ENCODE measurements at regions not wholly inside any gene's neighbourhood (a gene's known extent, or its start where the extent isn't known, plus 50 kb on each side); places are given as distances from the start of the nearest gene placed in this dataset.

DNA sequence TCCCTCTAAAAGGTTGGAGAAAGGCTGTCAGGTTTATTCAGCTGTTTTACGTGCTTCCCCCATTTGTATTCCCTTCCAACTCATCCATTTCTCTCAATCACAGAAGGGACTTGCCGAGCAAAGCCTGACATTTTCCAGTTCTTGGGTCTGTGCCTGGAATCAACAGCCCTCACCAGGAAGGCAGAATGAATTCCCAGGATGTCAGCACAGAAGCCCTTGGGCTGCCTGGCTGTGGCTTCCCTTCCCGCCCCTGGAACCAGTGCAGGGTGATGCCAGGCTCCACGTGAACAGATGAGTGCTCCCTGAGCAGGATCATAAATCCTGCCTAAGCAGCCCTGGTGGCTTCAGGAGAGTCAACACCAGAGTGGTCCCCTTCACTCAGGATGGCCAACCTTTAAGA lies 86.1 kb upstream of the CD83 start:
- DNase-seq (ENCODE audit: insufficient read length, low spot score) (no peak), FAIRE-seq (no peak)

DNA sequence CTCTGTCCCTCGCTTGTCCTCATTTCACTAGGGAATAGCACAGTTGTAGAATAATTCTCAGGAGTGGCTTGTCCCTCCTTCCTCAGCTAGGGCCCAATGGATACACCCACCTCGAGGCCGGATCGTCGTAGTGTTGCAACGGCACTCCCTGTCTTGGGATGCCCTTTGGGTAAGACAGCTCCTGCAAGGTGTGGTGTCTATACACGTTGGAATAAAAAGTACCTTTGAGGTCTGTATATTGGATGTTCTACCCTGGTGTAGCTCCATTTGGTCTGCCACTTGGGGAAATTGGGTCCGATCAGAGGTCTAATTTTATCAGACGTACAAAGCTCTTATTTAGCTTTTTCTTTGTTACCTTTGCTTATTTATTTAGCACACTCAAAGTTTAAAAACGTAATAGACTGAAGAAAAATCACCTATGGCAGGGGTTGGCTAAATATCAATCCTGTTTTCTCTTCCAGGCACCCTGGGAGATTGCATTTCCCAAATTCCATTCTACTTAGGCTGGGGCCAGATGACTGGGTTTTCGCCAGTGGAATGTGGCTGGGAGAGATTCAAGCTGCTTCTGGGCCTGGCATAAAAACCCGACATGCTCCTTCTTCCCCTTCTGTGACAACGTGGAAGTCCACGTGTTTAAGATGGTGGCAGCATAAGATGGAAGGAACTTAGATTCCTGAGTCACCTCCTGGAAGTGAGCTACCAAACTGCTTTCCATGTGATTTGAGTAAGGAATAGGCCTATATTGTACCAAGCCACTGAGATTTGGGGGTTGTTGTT lies 82.3 kb upstream of the CD83 start:
- DNase-seq (ENCODE audit: insufficient read length, low spot score), result peak; percentile 67

DNA sequence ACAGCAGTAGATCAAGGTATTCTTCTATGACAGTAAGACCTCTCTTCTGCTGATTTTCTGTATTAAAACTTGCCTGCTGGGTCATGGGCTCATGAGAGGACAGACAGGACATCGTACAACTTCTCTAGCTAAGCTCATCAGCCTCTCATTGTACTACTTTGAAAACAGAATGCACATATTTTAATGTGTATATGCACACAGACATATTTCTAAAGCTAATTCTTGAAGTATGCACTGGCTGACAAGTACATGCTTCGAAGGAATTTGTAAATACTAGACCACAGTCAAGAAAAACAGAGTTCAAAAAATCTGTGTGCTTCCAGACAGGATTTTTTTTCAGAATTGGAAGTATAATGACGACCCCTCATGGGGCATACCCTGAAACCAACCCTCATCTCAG lies 81.7 kb upstream of the CD83 start:
- peak; percentile 42 for FAIRE-seq
- no peak for DNase-seq (ENCODE audit: insufficient read length, low spot score)

More for the DNA sequence above, 82.3 kb upstream of the CD83 start:
- FAIRE-seq, result peak; percentile 80

DNA sequence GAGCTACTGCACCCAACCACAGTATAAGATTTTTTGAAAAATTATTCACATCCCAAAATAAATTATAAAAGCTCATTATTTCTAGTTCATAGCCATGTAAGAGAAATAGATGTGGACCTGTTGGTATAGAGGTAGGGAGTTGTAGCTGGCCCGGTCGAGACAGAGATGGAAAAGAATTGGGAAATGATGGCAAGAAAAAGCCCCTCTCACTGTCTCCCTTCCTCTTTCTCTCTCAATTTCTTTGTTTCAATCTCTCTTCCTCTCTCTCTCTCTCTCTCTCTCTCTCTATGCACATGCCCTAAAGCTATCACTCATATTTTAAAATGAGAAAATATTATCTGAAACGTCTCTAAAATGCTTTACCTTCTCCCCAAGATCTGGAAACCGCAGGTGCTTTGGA lies 80.7 kb upstream of the CD83 start:
- FAIRE-seq, result no peak
- no peak for DNase-seq (ENCODE audit: insufficient read length, low spot score)

DNA sequence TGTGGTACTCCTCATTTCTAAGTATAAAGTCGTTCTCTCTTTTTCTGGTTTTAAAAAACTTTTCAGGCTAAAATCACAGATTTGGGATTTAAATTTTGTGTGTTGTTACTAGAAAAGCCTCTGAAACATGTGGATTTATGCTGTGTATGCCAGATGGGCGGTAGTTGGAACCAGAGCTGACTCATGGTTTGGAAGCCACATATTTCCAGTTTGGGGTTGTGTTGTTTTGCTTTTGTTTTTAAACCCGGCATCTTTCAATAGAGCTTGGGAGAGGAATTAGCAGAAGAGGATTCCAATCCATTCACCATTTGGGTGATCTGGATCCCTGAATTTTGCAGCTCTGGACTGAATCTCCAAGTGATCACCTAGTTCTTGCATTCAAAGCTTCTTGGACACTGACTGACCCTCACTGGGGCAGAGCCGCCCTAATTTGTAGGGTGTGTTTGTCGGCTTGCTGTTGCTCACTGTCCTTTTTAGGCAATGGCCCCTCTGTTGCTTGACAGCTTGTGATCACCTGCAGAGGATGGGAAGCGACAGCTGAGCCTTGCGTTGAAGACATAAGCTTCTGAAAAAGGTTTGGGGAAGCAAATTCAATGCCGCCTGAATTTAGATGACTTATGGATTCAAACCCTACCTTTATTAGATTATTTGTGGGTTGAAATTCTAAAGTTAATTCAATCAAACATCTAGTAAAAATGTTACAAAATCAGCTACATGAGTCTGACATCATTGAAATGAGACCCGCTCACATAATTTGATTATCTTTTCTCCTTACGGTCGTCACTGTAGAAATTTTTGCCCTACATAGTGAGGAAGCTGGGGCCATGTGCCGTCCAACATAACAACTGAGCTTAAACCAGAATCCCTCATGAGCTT lies 79.9 kb upstream of the CD83 start:
- FAIRE-seq (no peak), DNase-seq (ENCODE audit: insufficient read length, low spot score) (peak; percentile 39)

DNA sequence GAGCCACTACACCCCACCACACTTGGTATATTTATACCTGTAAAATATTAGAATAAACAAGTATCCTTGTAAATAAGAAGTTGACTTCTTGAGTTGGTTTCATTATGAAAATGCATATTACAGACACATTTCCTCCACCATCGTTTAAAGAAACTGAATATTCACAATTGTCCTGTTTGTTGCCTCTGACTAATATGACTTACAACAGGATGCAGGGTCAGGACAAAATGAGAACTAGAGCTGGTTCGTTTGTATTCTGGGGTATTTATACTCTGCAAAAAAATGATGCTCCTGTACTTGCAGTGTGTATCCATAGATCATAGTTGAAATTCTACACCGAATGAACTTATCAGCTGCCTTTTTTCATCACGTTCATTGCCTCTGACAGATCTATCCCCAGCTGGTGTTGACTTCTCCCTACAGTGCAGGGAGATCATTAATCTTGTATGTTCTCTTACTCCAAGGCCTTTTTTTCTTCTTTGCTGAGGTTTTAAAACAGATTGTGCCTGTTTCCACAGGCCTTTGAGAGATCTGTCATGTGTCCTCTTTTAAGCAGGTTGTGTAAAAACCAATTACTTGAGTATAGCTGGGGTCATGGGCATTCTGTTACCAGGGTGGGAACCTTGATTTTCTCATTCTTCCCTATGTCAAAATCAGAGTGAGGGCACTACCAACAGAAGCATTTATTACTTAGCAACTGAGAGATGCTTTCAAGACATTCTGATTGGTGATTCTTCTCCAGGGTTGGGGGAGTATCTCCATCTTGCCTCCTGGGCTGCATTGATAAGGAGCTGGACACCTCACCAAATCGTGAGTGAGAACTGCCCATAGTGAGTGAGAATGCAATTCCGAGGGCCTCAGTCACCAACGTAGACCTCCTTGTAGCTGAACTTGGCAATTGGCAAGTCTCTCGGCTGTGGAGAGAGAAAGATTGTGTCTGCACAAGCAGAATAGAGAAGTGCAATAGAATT lies 78.8 kb upstream of the CD83 start:
- FAIRE-seq (no peak), DNase-seq (ENCODE audit: insufficient read length, low spot score) (no peak)

DNA sequence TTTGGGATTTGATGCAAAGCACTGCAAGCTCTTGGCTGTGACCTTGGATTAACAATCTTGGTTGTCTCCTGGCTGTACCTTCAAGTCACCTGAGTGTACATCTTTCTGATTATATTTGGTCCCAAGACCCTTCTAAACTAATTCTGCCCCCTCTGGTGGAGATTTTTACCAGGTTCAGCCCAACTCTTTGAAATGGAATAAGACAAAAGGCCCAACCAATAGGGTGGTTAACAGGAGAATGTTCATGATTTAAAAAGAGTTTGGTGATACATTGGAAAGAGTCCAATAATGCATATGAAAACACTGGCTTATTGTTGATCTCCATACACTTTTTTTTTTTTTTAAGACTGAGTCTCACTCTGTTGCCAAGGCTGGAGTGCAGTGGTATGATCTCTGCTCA lies 77.5 kb upstream of the CD83 start:
- no peak for FAIRE-seq

DNA sequence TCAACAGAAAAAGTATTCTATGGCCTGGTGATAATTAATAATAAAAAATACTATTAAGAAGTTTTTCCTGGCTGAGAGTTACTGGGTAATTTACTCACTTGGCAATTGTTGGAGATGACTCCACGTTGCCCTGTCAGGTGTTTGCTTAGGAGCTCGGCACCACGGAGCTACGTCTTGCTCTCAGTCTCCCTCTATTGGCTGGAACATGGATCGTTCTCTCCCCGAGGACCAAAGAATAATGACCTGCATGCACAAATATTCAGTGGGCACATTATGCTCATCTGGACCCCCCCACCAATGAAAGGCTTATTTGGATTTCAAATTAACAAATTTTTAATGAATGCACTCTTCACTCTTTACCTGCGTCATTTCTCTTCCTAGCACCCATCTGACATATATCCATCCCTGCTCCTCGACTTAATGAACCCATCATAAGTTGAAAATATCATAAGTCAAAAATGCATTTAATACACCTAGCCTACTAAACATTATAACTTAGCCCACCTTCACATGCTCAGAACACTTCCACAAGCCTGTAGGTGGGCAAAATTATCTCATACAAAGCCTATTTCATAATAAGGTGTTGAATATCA lies 71.0 kb upstream of the CD83 start:
- DNase-seq (ENCODE audit: insufficient read length, low spot score) (peak; percentile 72), FAIRE-seq (no peak)

More for the DNA sequence above, 77.5 kb upstream of the CD83 start:
- DNase-seq (ENCODE audit: insufficient read length, low spot score), result no peak

DNA sequence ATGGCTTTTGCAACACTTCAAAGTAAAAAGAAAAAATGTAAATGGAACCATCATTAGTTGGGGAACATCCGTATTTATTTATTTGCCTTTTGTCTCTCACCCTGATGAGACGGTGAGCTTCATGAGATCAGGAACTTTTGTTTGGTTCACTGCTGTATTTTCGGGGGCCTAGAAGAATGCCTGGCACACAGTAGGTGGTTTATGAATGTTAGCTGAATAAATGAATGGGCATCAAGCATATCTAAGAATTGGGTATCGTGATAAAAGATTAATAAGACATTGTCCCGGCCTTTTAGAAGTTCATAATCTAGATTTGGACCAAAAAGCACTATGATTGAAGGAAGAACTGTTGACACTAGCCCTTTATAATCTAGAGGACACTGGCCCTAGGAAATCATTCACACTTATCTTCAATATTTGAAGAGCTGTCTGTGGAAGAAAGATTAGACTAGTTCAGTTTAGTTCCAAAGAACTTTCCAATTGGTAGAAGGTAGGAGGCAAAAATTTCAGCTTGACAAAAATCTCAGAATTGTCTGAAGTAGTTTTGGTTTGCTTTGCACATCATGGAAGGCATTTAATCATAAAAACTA lies 70.3 kb upstream of the CD83 start:
- DNase-seq (ENCODE audit: insufficient read length, low spot score) (no peak), FAIRE-seq (no peak)

DNA sequence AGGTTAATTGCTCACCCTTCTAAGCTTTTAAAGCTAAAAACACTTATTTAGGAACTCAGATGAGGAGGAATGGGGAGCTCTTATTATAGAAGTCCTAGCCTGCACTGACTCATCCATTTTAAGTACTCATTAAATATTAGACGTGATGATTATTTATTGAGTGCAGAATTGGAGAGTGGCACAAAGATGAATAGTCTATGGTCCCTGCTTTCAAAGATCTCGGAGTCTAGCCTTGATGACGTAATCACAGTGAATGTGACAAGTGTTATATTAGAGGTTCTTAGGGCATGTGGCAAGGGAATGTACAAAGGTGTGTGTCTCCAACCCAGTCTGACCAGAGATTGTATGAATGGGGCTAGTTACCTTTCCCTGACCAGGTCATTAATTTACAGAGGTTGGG lies 68.7 kb upstream of the CD83 start:
- FAIRE-seq (no peak), DNase-seq (ENCODE audit: insufficient read length, low spot score) (no peak)

DNA sequence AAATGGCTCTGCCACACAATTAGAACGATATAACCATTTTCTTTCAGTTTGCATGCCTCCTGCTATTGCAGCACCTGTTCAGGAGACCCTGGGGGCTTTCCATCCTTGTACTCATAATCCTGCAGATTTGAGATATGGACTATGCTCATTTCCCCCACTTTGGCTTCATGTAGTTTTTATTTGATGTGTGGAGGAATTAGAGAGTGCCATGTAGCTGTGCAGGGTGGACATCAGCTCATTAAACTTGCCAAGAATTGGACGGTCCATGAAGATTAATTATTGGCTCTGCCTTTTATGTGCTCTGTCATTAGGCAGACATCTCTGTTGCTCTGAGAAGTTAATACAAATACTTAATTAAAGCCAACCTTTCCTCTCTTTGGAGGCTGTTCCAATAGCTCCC lies 66.2 kb upstream of the CD83 start:
- FAIRE-seq (no peak), DNase-seq (ENCODE audit: insufficient read length, low spot score) (no peak)

DNA sequence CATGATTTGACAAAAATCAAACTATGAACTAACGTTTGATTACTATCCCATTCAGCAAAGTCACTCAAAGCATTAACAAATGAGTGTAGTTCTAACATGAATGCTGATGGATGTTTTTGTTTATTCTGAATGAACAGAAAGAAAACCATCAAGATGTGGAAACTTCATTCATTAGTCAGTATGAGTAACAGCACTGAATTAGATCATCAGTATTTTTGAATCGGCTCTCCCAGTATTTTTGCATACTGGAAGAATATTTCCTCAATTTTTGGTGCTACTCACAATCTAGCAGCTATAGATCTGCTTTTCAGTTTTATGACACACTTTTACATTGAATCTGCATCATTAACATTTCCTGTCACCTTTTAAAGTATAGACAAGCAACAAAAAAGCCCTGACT lies 63.8 kb upstream of the CD83 start:
- FAIRE-seq (no peak), DNase-seq (ENCODE audit: insufficient read length, low spot score) (no peak)

DNA sequence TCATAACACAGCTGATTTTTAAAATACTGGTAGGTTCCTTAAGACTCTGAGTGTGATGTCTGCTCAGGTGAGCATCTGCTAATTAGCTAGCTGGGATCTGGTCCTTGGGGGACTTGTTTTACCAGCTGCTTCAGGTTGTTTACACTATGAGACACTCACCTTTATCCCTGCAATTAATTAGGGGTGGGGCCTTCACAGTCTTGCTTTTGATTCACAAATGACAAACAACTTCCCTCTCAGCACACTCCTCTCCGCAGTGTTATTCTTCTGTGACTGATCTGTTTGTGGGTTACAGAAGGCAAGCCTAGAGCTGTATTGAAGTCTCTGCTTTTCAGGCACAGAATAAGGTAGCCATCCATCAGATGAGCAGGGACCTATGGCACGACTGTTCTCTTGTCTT lies 62.0 kb upstream of the CD83 start:
- FAIRE-seq, result no peak
- no peak for DNase-seq (ENCODE audit: insufficient read length, low spot score)

DNA sequence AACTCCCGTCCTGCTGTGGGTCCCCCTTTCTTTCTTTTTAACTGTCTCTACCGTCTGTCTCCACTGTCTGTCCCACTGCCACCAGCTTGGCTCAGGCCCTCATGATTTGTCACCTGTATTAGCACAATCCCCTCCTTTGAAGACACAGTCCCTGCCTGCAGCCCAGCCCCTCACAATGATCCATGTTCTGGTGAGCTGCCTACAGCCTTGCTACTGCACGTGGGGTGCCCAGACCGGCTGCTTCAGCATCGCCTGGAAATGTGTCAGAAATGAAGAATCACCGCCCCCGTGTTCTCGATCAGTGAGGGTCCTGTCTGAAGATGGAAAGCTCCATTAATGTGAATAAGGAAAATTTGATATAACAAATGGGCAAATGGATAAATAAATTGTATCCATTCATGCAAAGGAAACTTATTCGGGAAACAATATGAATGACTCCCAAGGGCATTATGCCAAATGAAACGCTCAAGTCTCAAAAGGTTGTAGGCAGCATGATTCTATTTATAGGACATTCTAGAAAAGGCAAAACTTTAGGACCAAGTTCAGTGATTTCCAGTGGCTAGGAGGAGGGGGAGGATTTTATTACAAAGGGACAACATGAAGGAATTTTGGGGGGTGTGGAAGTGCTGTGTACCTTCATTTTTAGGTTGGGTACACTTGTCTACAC lies 59.4 kb upstream of the CD83 start:
- DNase-seq (ENCODE audit: insufficient read length, low spot score) (no peak), FAIRE-seq (no peak)

DNA sequence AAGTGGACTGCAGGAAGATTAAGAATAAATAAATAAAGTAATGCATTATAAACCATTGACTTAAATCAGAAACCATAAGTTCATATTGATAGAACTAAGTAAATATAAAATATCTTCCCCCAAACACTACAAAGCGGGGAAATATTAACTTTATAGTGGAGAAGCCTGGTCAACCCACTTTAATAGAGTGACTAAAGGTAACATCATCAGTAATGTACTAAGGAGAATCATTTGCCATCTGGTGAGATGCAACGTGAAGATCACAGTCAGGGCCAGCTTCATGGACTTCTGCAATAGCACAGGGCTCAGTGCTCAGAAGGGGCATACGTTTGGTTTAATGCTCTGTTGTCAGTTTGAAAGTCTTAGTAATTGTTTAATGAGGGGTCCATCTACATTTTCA lies 58.8 kb upstream of the CD83 start:
- FAIRE-seq (no peak), DNase-seq (ENCODE audit: insufficient read length, low spot score) (no peak)

DNA sequence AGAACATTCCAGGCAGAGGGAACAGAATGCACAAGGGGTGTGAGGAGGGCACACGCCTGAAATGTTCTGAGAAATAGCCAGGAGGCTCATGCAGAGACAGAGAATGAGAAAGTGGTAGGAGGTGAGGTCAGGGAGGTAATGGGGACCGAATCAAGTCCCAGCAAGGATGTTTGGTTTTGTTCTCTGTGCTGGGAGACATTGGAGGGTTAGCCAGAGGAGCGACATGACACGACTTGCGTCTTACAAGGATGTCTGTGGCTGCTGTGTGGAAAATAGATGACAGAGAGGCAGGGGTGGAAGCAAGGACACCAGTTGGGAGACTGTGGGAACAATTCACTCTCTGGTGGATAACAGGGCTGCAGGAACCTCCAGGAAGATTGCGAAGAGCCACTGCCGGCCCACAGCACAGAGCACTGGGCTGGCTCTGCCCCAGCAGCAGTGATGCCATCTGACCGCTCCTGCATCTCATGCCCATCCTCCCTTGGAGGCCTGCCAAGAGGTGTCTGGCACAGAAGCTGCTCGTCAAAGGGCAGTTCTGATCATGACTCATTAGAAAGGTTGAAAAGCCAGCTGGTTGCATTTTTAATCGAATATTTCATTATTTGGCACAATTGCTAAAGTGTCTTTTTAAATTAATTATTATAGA lies 57.7 kb upstream of the CD83 start:
- FAIRE-seq, result no peak
- no peak for DNase-seq (ENCODE audit: insufficient read length, low spot score)

DNA sequence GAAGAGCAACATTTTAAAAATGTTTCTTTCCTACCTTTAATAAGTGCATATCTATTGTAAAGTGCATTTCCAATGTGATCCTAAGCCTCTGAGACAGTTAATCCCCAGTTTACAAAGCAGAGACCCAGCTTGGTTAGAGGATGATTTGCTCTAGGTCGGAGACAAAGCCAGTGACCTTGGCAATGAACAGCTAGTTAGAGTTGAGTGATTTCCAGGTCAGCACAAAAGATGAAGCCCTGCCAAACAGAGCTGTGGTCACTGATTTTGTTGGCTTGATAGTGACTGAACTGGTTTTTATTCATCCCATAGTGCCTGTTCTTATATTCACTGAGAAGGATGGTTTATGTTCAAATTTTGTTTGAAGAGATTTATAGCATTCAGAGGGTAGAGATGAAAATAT lies 56.6 kb upstream of the CD83 start:
- FAIRE-seq (no peak), DNase-seq (ENCODE audit: insufficient read length, low spot score) (no peak)

DNA sequence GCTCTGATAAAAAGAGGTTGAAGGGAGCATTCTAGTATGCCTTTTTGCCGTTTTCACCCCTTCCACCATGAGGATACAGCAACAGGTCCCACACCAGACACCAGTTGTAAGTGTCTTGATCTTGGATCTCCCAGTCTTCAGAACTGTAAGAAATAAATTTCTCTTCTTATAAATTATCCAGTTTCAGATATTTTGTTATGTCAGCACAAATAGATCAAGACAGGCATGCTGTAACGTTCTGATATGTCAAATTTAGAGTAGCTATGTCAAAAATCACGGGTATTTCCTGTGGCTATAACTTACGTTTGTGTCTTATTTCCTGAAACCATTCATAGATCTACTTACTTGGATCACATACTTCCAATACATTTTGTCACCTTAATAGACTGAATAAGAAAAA lies 55.9 kb upstream of the CD83 start:
- DNase-seq (ENCODE audit: insufficient read length, low spot score), result no peak
- FAIRE-seq, result no peak

DNA sequence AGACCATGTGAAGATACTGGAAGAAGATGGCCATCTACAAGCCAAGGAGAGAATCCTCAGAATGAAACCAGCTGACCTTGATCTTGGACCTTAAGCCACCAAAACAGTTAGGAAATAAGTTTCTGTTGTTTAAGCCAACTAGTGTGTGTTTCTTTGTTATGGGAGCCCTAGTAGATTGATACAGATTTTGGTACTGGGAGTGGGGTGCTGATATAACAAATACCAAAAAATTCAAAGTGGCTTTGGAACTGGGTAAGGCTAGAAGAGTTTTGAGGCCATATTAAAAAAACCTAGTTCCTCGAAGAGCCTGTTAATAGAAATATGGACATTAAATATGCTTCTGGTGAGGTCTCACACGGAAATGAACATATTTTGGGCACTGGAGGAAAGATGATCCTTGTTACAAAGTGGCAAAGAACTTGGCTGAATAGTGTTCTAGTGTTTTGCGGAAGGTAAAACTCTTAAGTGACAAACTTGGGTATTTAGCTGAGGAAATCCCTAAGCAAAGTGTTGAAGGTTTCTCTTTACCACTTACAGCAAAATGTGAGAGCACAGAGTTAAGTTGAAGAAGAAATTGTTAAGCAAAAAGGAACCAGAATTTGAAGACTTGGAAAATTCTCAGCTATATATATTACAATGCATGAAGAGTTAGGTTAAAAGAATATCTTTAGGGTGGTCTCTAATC lies 55.1 kb upstream of the CD83 start:
- no peak for FAIRE-seq
- DNase-seq (ENCODE audit: insufficient read length, low spot score), result no peak

Measured in HTR-8/SVneo (cell line).